BLaER1 treated with 17β-estradiol and CSF1 and Interleukin-3, amounts not matched to agents 10 nM and 100 nM (cell line): ENCODE measurements at regions not wholly inside any gene's neighbourhood (a gene's known extent, or its start where the extent isn't known, plus 50 kb on each side); places are given as distances from the start of the nearest gene placed in this dataset.

Experiments
- H3K27ac ChIP-seq, 11 experiments: shearing (Covaris generic); formaldehyde crosslinking; 2 replicates each; pipeline ENCODE4 v1.8.1; 2022
- H3K27me3 ChIP-seq, 11 experiments: shearing (Covaris generic); formaldehyde crosslinking; 2 replicates each; pipeline ENCODE4 v1.8.1; 2022
- H3K36me3 ChIP-seq, 11 experiments: shearing (Covaris generic); formaldehyde crosslinking; 2 replicates each; pipeline ENCODE4 v1.8.1; 2022
- H3K4me1 ChIP-seq, 10 experiments: shearing (Covaris generic); formaldehyde crosslinking; 2 replicates each; pipeline ENCODE4 v1.8.1; 2022
- H3K4me2 ChIP-seq, 11 experiments: shearing (Covaris generic); formaldehyde crosslinking; 2 replicates each; pipeline ENCODE4 v1.8.1; 2022
- H3K4me3 ChIP-seq, 10 experiments: shearing (Covaris generic); formaldehyde crosslinking; 2 replicates each; pipeline ENCODE4 v1.8.1; 2022
- H3K9ac ChIP-seq, 11 experiments: shearing (Covaris generic); formaldehyde crosslinking; 2 replicates each; pipeline ENCODE4 v1.8.1; 2022
- H3K9me3 ChIP-seq, 11 experiments: shearing (Covaris generic); formaldehyde crosslinking; replicated peaks in 1 of 11; 2 replicates each; pipeline ENCODE4 v1.8.1; 2022
- H4K20me1 ChIP-seq, 11 experiments: shearing (Covaris generic); formaldehyde crosslinking; 2 replicates each; pipeline ENCODE4 v1.8.1; 2022
- Cebpa-rat ChIP-seq, 11 experiments: shearing (Covaris generic); IDR thresholded peaks; 2 replicates each; pipeline ENCODE4 v1.8.1; 2022

- no peak overlapping the region for H3K4me3 ChIP-seq
- H3K36me3 ChIP-seq: no peaks in the 10 kb centered on the region
- no peak overlapping the region for H3K27ac ChIP-seq
- H3K9me3 ChIP-seq: peaks cover 0 to 8% (median 0%) of the 10 kb centered on the region in 11 experiments; a peak in 6 of 22 replicates
- H3K4me2 ChIP-seq: no peak overlapping the region
- no peak for TF ChIP-seq Cebpa-rat (IDR thresholded peaks at IDR 0.05)
- H3K4me1 ChIP-seq: no peaks in the 10 kb centered on the region
- H3K27me3 ChIP-seq: no peaks in the 10 kb centered on the region
- no peak overlapping the region for H3K9ac ChIP-seq
- H4K20me1 ChIP-seq: no peaks in the 10 kb centered on the region
These were observed 201.6 kb downstream of the HNRNPD start for GRCh38 chr4:82172186-82172585.

DNA sequence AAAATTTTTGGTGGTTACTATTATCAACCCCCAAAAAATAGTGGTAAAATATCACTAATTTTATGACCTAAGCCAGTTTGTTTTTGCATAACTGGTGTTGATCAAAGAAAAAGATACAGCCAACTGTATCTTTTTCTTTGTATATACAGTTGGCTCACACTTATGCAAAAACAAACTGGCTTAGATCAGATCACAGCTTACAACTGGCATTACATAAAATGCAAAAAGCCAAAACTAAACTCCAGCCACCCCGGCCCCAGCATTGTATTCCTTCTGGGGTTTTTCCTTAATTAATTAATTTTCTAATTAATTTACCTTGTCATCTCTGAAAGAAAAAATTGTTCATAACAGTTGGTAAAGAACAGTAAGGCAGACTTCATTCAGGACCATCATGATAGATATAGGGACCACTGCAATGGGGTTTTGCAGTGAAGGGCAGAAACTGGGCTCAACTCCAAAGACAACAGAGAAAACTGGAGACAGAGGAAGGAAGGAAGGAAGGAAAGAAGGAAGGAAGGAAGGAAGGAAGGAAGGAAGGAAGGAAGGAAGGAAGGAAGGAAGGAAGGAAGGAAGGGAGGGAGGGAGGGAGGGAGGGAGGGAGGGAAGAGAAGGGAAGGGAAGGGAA lies 202.1 kb downstream of the HNRNPD start:
- no peak overlapping the region for H3K27ac ChIP-seq
- no peak overlapping the region for H3K4me3 ChIP-seq
- H3K9ac ChIP-seq: no peak overlapping the region
- no peaks in the 10 kb centered on the region for H4K20me1 ChIP-seq
- H3K27me3 ChIP-seq: no peaks in the 10 kb centered on the region
- H3K36me3 ChIP-seq: no peaks in the 10 kb centered on the region
- H3K9me3 ChIP-seq: peaks cover 0 to 11% (median 0%) of the 10 kb centered on the region in 11 experiments; a peak in 6 of 22 replicates
- no peaks in the 10 kb centered on the region for H3K4me1 ChIP-seq
- TF ChIP-seq Cebpa-rat (IDR thresholded peaks at IDR 0.05): no peak
- no peak overlapping the region for H3K4me2 ChIP-seq

DNA sequence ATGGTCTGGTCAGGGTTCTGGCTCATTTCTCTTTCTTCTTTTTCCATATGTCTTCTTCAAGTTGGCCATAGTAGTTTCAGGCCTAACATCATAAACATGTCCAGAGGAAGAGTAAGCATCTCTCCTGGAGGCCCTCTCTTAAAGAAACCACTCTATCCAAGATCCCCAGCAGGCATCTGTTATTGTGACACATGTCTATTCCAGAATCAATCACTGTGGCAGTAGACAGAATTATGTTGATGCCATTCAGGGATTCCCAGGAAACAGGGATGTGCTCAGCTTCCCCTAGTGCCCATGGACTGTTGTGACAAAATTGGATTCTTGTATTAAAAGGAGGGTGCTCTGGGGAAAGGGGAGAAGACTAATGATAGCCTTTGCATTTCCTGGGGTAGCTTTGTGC lies 224.0 kb downstream of the HNRNPD start:
- no peak for TF ChIP-seq Cebpa-rat (IDR thresholded peaks at IDR 0.05)
- H3K4me3 ChIP-seq: no peak overlapping the region
- H4K20me1 ChIP-seq: no peaks in the 10 kb centered on the region
- H3K9me3 ChIP-seq: peaks cover 7 to 21% (median 10%) of the 10 kb centered on the region in 11 experiments; a peak in 13 of 22 replicates
- no peak overlapping the region for H3K27ac ChIP-seq
- H3K4me2 ChIP-seq: no peak overlapping the region
- H3K4me1 ChIP-seq: no peaks in the 10 kb centered on the region
- H3K27me3 ChIP-seq: no peaks in the 10 kb centered on the region
- H3K36me3 ChIP-seq: no peaks in the 10 kb centered on the region
- no peak overlapping the region for H3K9ac ChIP-seq

GRCh38 chr4:82145850-82146249 lies 227.9 kb downstream of the HNRNPD start:
- Histone ChIP-seq H3K27me3 (no peaks in the 10 kb centered on the region), H3K36me3 (no peaks in the 10 kb centered on the region), H3K27ac (no peak overlapping the region), H4K20me1 (no peaks in the 10 kb centered on the region), H3K4me3 (no peak overlapping the region), H3K4me1 (no peaks in the 10 kb centered on the region), H3K9ac (no peak overlapping the region), H3K4me2 (no peak overlapping the region), H3K9me3 (no peaks in the 10 kb centered on the region)
- TF ChIP-seq Cebpa-rat (IDR thresholded peaks at IDR 0.05): no peak

- H3K27ac ChIP-seq: no peak overlapping the region
- H3K36me3 ChIP-seq: no peaks in the 10 kb centered on the region
- H3K9me3 ChIP-seq: no peaks in the 10 kb centered on the region
- no peaks in the 10 kb centered on the region for H3K27me3 ChIP-seq
- no peak overlapping the region for H3K4me2 ChIP-seq
- TF ChIP-seq Cebpa-rat (IDR thresholded peaks at IDR 0.05): no peak
- no peaks in the 10 kb centered on the region for H4K20me1 ChIP-seq
- no peak overlapping the region for H3K9ac ChIP-seq
- H3K4me1 ChIP-seq: no peaks in the 10 kb centered on the region; a peak in 1 of 20 replicates
- H3K4me3 ChIP-seq: no peak overlapping the region
These were observed 233.4 kb downstream of the HNRNPD start for GRCh38 chr4:82140422-82140821.

DNA sequence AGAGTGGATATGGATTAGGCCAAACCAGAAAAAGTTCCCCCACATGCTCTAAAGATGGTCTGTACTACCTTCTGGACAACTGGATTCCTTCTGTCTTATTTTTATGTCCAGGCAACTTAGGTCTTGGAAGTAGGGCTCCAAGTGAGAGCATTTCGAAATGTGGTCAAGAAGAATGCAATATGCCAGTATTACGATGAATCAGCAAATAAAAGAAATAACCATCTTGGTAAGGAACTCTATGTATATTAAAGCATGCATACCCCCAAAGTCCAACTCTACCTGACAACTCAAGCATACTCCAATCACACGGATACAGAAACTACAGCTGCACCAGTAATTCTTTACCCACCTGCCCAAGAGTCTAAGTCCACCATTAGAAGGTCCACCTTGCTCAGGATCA lies 234.5 kb downstream of the HNRNPD start:
- H3K27ac ChIP-seq: no peak overlapping the region
- no peaks in the 10 kb centered on the region for H3K9me3 ChIP-seq
- H3K9ac ChIP-seq: no peak overlapping the region
- no peaks in the 10 kb centered on the region for H4K20me1 ChIP-seq
- no peak overlapping the region for H3K4me2 ChIP-seq
- no peak overlapping the region for H3K4me3 ChIP-seq
- no peaks in the 10 kb centered on the region; a peak in 1 of 20 replicates for H3K4me1 ChIP-seq
- TF ChIP-seq Cebpa-rat (IDR thresholded peaks at IDR 0.05): no peak
- no peaks in the 10 kb centered on the region for H3K27me3 ChIP-seq
- H3K36me3 ChIP-seq: no peaks in the 10 kb centered on the region

- Histone ChIP-seq H3K27ac (no peak overlapping the region), H4K20me1 (no peaks in the 10 kb centered on the region), H3K9me3 (no peaks in the 10 kb centered on the region), H3K4me2 (no peak overlapping the region), H3K36me3 (no peaks in the 10 kb centered on the region), H3K27me3 (no peaks in the 10 kb centered on the region), H3K4me3 (no peak overlapping the region), H3K4me1 (no peaks in the 10 kb centered on the region; a peak in 1 of 20 replicates), H3K9ac (no peak overlapping the region)
- no peak for TF ChIP-seq Cebpa-rat (IDR thresholded peaks at IDR 0.05)
These were observed 235.4 kb downstream of the HNRNPD start for GRCh38 chr4:82138374-82138773.

DNA sequence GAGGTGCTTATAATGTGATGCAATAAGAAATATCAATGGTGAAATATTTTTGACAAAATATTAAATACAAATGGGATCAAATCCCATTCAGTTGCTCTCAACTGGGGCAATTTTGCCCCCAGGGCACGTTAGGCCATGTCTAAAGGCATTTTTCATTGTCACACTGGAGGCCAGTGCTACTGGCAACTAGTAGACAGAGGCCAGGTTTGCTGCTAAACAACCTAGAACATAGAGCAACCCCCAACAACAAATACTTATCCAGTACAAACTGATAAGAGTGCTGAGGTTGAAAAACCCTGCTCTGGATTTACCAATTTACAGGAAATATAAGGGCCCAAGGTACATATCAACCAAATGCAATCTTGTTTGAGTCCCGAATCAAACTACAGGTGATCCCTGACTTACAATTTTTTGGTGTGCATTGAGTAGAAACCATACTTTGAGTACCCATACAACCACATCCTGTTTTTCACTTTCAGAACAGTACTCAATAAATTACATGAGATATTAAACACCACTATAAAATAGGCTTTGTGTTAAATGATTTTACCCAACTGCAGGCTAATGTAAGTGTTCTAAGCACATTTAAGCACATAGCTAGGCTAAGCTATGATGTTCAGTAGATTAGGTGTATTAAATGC lies 237.5 kb downstream of the HNRNPD start:
- Histone ChIP-seq H3K36me3 (no peaks in the 10 kb centered on the region), H3K27me3 (no peaks in the 10 kb centered on the region), H3K4me1 (no peaks in the 10 kb centered on the region; a peak in 1 of 20 replicates), H3K4me2 (no peak overlapping the region), H4K20me1 (no peaks in the 10 kb centered on the region), H3K9me3 (no peaks in the 10 kb centered on the region), H3K27ac (no peak overlapping the region), H3K4me3 (no peak overlapping the region), H3K9ac (no peak overlapping the region)
- no peak for TF ChIP-seq Cebpa-rat (IDR thresholded peaks at IDR 0.05)

DNA sequence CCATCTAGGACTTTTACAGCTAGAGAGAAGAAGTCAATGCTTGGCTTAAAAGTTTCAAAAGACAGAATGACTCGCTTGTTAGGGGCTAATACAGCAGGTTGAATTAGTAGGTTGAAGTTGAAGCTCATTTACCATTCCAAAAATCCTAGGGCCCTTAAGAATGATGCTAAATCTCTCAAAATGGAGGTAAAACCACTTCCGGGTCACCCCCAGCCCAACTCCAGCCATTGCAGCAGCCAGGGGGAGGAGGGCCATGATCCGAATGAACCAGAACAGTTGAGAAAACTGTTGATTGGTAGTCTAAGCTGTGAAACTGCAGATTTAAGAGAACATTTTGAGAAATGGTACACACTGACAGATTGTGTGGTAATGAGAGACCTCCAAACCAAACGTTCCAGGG lies 245.4 kb downstream of the HNRNPD start:
- Histone ChIP-seq H4K20me1 (no peaks in the 10 kb centered on the region), H3K9ac (no peak overlapping the region), H3K4me1 (no peaks in the 10 kb centered on the region), H3K4me2 (no peak overlapping the region), H3K27ac (no peak overlapping the region), H3K9me3 (no peaks in the 10 kb centered on the region), H3K4me3 (no peak overlapping the region), H3K27me3 (no peaks in the 10 kb centered on the region), H3K36me3 (no peaks in the 10 kb centered on the region)
- TF ChIP-seq Cebpa-rat (IDR thresholded peaks at IDR 0.05): no peak

DNA sequence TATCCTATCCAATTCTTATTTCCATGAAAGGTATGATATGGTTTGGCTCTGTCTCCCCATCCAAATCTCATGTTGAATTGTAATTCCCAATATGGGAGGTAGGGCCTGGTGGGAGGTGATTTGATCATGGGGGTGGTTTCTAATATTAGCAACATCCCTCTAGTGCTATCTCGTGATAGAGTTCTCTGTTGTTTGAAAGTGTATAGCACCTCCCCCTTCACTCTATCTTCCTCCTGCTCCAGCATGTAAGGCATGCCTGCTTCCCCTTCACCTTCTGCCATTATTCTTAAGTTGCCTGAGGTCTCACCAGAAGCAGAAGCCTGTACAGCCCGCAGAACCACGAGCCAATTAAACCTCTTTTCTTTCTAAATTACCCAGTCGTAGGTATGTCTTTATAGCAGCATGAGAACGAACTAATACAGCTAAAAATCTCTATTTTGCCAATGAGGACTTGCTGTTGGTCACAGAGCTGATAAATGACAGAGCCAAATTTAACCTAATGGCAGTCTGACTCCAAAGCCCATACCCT lies 247.2 kb downstream of the HNRNPD start:
- no peak overlapping the region for H3K4me2 ChIP-seq
- H3K27ac ChIP-seq: no peak overlapping the region
- no peaks in the 10 kb centered on the region for H3K27me3 ChIP-seq
- TF ChIP-seq Cebpa-rat (IDR thresholded peaks at IDR 0.05): no peak
- no peaks in the 10 kb centered on the region for H3K4me1 ChIP-seq
- H3K9me3 ChIP-seq: no peaks in the 10 kb centered on the region
- no peak overlapping the region for H3K4me3 ChIP-seq
- no peaks in the 10 kb centered on the region for H4K20me1 ChIP-seq
- H3K9ac ChIP-seq: no peak overlapping the region
- no peaks in the 10 kb centered on the region for H3K36me3 ChIP-seq
